Stomach (tissue), 8 donors: ENCODE measurements at regions not wholly inside any gene's neighbourhood (a gene's known extent, or its start where the extent isn't known, plus 50 kb on each side); places are given as distances from the start of the nearest gene placed in this dataset.
"Not testable (repeated sequence)": the region's sequence is repeated elsewhere in the genome, so short reads cannot be mapped to it uniquely, and the experiment has no call there.

Experiments used
- DNase-seq, 2 donors: peaks; one replicate each; pipeline versions ENCODE4 v3.0.0 to v3.0.0-alpha.2; 2013 to 2019
- H3K27ac ChIP-seq, 5 donors: fragments of 200-600 bp in 4 of 5; sonication (generic) in 4 of 5; one replicate each; pipeline ENCODE4 v1.5.1; 2013 to 2019; ENCODE audit warnings: mild to moderate bottlenecking in 1 of 5, moderate library complexity in 1 of 5
- H3K27me3 ChIP-seq, 3 donors: fragments of 200-600 bp; sonication (generic); one replicate each; pipeline ENCODE4 v1.5.1; 2017 to 2019; ENCODE audit warnings: mixed run types in 1 of 3
- H3K36me3 ChIP-seq, 4 donors: fragments of 200-600 bp; sonication (generic); 1 replicate in 3 of 4; 2 replicates in 1 of 4; pipeline ENCODE4 v1.5.1; 2016 to 2019
- H3K4me1 ChIP-seq, 4 donors: fragments of 200-600 bp; sonication (generic); one replicate each; pipeline ENCODE4 v1.5.1; 2016 to 2019
- H3K4me3 ChIP-seq, 4 donors: fragments of 200-600 bp; sonication (generic) in 3 of 4; one replicate each; pipeline ENCODE4 v1.5.1; 2016 to 2019; ENCODE audit warnings: mild to moderate bottlenecking in 1 of 4
- H3K9me3 ChIP-seq, 4 donors: fragments of 200-600 bp; sonication (generic); one replicate each; pipeline ENCODE4 v1.5.1; 2016 to 2019
- EP300 ChIP-seq: sonication (generic); formaldehyde crosslinking; IDR thresholded peaks from one replicate; pipeline ENCODE4 v1.6.1; 2017; ENCODE audit warnings: antibody characterized with exemption
- POLR2A ChIP-seq, 4 donors: fragments of 450-650 bp; IDR thresholded peaks; one replicate each; pipeline ENCODE4 v1.6.1; 2016; ENCODE audit warnings: antibody characterized with exemption in 4 of 4, control low read depth in 2 of 4, mild to moderate bottlenecking in 1 of 4, moderate library complexity in 1 of 4
- POLR2AphosphoS5 ChIP-seq, 3 donors: sonication (generic); formaldehyde crosslinking; IDR thresholded peaks; one replicate each; pipeline ENCODE4 v1.6.1; 2016; ENCODE audit warnings: antibody characterized with exemption in 3 of 3
- whole genome bisulfite sequencing, 5 donors: extraction: QIAGEN DNeasy Blood & Tissue Kit in 3 of 5; methylation state at CpG; one replicate each; pipeline versions ENCODE4 v1.1.5 to v1.1.7; 2013 to 2018; 5-methylcytosine and 5-hydroxymethylcytosine counted together
- intact Hi-C: fragments of 100-400 bp; cut with DNase I; formaldehyde crosslinking; loops from one replicate; pipeline ENCODE4 v1.15.1; 2023; ENCODE audit warnings: low total_unique reads
- TF ChIP-seq, protein P1 (sequence below), 7 experiments: fragments of 450-650 bp in 4 of 7; fragments of 200-600 bp in 3 of 7; sonication (generic) in 3 of 7; IDR thresholded peaks; one replicate each; pipeline ENCODE4 v1.5.1; 2016 to 2019; ENCODE audit warnings: antibody characterized with exemption in 7 of 7, control low read depth in 2 of 7, mild to moderate bottlenecking in 1 of 7
- donor health status: healthy with polysubstance abuse.
- donor health status: Bipolar disorder and iron deficiency.
- donor health status: healthy.

- no peak for DNase-seq
- Histone ChIP-seq H3K4me1 (no peaks in the 10 kb centered on the region), H3K9me3 (peaks cover 0 to 54% (median 25%) of the 10 kb centered on the region in 4 donors), H3K27me3 (peaks cover 0 to 72% (median 0%) of the 10 kb centered on the region in 3 donors), H3K27ac (no peak overlapping the region), H3K4me3 (no peak overlapping the region), H3K36me3 (no peaks in the 10 kb centered on the region)
- intact Hi-C loops, result no loop called here
- TF ChIP-seq POLR2AphosphoS5 (IDR thresholded peaks at IDR 0.05) (no peak), POLR2A (IDR thresholded peaks at IDR 0.05) (no peak), EP300 (no peak)
- TF ChIP-seq, protein P1, sequence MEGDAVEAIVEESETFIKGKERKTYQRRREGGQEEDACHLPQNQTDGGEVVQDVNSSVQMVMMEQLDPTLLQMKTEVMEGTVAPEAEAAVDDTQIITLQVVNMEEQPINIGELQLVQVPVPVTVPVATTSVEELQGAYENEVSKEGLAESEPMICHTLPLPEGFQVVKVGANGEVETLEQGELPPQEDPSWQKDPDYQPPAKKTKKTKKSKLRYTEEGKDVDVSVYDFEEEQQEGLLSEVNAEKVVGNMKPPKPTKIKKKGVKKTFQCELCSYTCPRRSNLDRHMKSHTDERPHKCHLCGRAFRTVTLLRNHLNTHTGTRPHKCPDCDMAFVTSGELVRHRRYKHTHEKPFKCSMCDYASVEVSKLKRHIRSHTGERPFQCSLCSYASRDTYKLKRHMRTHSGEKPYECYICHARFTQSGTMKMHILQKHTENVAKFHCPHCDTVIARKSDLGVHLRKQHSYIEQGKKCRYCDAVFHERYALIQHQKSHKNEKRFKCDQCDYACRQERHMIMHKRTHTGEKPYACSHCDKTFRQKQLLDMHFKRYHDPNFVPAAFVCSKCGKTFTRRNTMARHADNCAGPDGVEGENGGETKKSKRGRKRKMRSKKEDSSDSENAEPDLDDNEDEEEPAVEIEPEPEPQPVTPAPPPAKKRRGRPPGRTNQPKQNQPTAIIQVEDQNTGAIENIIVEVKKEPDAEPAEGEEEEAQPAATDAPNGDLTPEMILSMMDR (IDR thresholded peaks at IDR 0.05), result no peak
- 9 to 59% (median 30%) methylated on average over 35 to 38 of the region's 38 CpGs for WGBS, 5 donors
These were observed 364.7 kb upstream of the DEFB115 start for GRCh38 chr20:30892541-30893345.

DNA sequence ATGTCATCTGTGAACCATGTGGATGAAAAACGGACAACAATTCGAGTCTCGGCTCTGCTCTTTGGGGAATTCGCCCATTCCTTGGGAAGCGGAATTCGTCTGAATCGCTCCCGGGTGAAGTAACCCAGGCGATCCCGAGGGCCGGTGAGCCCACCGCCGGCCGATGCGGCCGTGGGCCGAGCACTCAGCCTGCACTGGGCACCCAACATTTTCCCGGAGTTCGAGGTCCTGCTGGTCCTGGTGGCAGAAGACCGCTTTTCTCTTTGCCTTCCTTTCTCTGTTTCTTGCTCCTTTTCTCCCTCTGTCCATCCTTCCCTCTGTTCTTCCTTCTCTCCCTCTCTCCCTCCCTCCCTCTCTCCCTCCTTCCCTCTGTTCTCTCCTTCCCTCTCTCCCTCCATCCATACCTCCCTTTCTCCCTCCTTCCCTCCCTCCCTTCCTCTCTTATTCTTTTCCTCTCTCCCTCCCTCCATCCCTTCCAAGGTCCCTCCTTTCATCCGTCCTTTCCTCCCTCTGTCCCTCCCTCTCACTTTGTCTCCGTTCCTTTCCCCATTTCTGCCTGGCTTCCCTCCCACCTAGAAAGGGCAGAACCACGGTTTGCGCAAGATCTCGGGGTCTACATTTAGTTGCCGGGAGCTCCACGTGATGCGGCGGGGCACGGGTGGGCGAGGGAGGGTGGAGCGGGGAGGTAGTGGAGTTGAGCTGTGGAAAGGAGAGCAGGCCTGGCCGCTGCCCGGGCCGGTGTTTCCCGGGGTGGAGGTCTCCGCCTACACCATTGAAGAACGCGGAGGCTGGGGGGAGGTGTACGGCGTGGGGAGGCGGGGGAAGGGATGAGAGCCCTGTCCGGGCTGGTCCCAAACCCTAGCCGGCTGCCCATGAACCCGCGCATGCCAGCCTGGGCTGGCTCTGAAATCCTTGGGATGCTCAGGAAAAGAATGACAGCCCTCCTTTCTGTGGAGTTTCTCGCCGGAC lies 363.8 kb upstream of the DEFB115 start:
- H3K36me3 ChIP-seq, H3K4me3 ChIP-seq, intact Hi-C loops, H3K27ac ChIP-seq, DNase-seq, H3K4me1 ChIP-seq: not testable (repeated sequence)
- 10 to 62% (median 27%) methylated on average over 36 to 48 of the region's 48 CpGs for WGBS, 5 donors
- H3K27me3 ChIP-seq, result peaks cover 0 to 68% (median 0%) of the 10 kb centered on the region in 3 donors
- peaks cover 0 to 45% (median 19%) of the 10 kb centered on the region in 4 donors for H3K9me3 ChIP-seq

- Histone ChIP-seq H3K9me3 (peaks cover 0 to 49% (median 18%) of the 10 kb centered on the region in 4 donors), H3K27me3 (peaks cover 0 to 77% (median 3%) of the 10 kb centered on the region in 3 donors)
- H3K36me3 ChIP-seq, H3K4me1 ChIP-seq, H3K4me3 ChIP-seq, H3K27ac ChIP-seq, DNase-seq, intact Hi-C loops: not testable (repeated sequence)
- WGBS, 5 donors, result 15 to 55% (median 30%) methylated on average over 9 to 35 of the region's 35 CpGs
These were observed 362.6 kb upstream of the DEFB115 start for GRCh38 chr20:30894707-30895353.

DNA sequence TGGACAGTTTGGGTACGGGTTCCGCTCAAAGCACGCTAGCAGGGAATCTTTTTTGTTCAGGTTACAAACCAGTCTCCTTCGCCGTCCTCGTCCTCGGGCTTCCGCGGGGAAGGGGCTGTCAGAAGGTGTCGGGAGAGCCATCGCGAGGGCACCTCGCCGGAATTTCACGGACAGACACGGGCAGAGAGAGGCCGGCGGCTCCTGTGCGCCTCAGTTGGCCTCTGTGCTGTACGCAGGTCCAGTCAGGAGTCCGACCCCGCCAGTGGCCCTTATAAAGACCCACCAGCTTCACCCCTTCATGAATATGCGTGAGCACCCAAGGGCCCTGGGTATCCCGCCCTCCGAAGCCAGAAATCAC lies 362.1 kb upstream of the DEFB115 start:
- Histone ChIP-seq H3K27me3 (peaks cover 0 to 82% (median 3%) of the 10 kb centered on the region in 3 donors), H3K9me3 (peaks cover 0 to 54% (median 22%) of the 10 kb centered on the region in 4 donors)
- WGBS, 5 donors, result 12 to 56% (median 23%) methylated on average over 5 to 25 of the region's 25 CpGs
- H3K4me3 ChIP-seq, H3K36me3 ChIP-seq, DNase-seq, intact Hi-C loops, H3K4me1 ChIP-seq, H3K27ac ChIP-seq: not testable (repeated sequence)

- intact Hi-C loops, H3K4me3 ChIP-seq, H3K36me3 ChIP-seq, H3K27ac ChIP-seq, DNase-seq, H3K4me1 ChIP-seq: not testable (repeated sequence)
- peaks cover 0 to 50% (median 3%) of the 10 kb centered on the region in 3 donors for H3K27me3 ChIP-seq
- 9 to 59% (median 30%) methylated on average over 23 to 41 of the region's 41 CpGs for WGBS, 5 donors
- H3K9me3 ChIP-seq, result peaks cover 0 to 32% (median 20%) of the 10 kb centered on the region in 4 donors
These were observed 357.9 kb upstream of the DEFB115 start for GRCh38 chr20:30899370-30900079.

GRCh38 chr20:30900080-30900719 lies 357.3 kb upstream of the DEFB115 start:
- WGBS, 5 donors, result 17 to 62% (median 40%) methylated on average over 6 to 30 of the region's 30 CpGs
- DNase-seq, H3K4me3 ChIP-seq, H3K27ac ChIP-seq, intact Hi-C loops, H3K36me3 ChIP-seq, H3K4me1 ChIP-seq: not testable (repeated sequence)
- Histone ChIP-seq H3K9me3 (peaks cover 0 to 28% (median 18%) of the 10 kb centered on the region in 4 donors), H3K27me3 (peaks cover 0 to 43% (median 3%) of the 10 kb centered on the region in 3 donors)

DNA sequence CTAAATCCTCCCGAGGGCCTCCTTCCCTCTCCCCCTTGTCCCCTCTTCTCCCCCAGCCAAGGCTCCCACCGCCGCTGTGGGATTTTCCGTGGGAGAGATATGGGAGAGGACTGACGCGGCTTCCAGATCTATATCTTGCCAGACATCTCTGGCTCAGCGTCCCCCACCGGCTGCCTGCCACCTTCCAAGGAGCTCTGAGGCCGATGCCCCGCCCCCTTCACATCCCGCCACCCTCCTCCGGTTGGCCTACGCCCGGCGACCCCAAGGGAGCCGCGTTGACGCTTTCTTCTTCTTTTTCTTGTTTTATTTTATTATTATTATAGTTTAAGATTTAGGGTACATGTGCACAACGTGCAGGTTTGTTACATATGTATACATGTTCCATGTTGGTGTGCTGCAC lies 352.2 kb upstream of the DEFB115 start:
- 77 to 95% (median 91%) methylated on average over 17 to 19 of the region's 19 CpGs for WGBS, 5 donors
- H3K27ac ChIP-seq, intact Hi-C loops, H3K36me3 ChIP-seq, H3K4me1 ChIP-seq, H3K4me3 ChIP-seq, DNase-seq: not testable (repeated sequence)
- Histone ChIP-seq H3K9me3 (peaks cover 0 to 51% (median 28%) of the 10 kb centered on the region in 4 donors), H3K27me3 (peaks cover 0 to 10% (median 0%) of the 10 kb centered on the region in 3 donors)
